Gastrocnemius medialis (tissue), 4 donors: ENCODE measurements at regions not wholly inside any gene's neighbourhood (a gene's known extent, or its start where the extent isn't known, plus 50 kb on each side); places are given as distances from the start of the nearest gene placed in this dataset.

Experiments
- CTCF ChIP-seq, 5 experiments: fragments of 450-650 bp in 3 of 5; fragments of 200-600 bp in 2 of 5; sonication (generic) in 2 of 5; IDR thresholded peaks in 4 of 5; conservative IDR thresholded peaks in 1 of 5; 1 replicate in 4 of 5; 2 replicates in 1 of 5; pipeline ENCODE4 v1.5.1; 2016 to 2019; ENCODE audit warnings: antibody characterized with exemption in 5 of 5, mild to moderate bottlenecking in 3 of 5, moderate library complexity in 3 of 5
- POLR2A ChIP-seq, 2 donors: fragments of 450-650 bp; IDR thresholded peaks; one replicate each; pipeline ENCODE4 v1.6.1; 2017; ENCODE audit warnings: antibody characterized with exemption in 2 of 2, mild to moderate bottlenecking in 2 of 2, moderate library complexity in 2 of 2

- TF ChIP-seq CTCF (IDR thresholded peaks at IDR 0.05 in 4 of 5, conservative IDR thresholded peaks at IDR 0.05 in 1 of 5) (no peak), POLR2A (IDR thresholded peaks at IDR 0.05) (no peak)
These were observed 90.9 kb upstream of the LINC01488 start for GRCh38 chr11:69390561-69390960.
